ENCODE measurements at regions not wholly inside any gene's neighbourhood (a gene's known extent, or its start where the extent isn't known, plus 50 kb on each side); places are given as distances from the start of the nearest gene placed in this dataset.

DNA sequence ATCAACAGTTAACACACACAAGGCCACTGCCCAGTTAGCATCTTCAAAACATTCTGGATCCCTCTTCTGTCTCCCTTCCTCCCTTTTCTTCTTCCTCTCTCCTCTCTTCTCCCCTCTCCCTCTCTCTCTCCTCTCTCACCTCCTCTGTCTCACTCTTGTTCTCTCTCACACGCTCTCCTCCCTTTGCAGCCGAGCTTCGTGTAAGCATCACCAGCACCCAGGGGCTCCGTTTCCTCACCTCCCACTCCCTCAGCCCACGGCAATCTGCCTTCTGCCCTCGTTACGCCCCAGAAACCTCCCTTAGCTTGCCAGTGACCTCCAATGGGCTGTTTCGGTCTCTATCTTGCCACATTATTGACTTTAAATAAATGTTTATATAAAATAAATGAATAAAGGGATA, 147.4 kb downstream of the TEX36 start (continued):
- no peak for TF ChIP-seq ZSCAN20 (CRISPR knock-in tag; IDR thresholded peaks at IDR 0.05)
- TF ChIP-seq EHMT2 (IDR thresholded peaks at IDR 0.05; ENCODE audit: low read depth): no peak
- no peak for TF ChIP-seq FOSL2 (IDR thresholded peaks at IDR 0.05)
- no peak for TF ChIP-seq FOSL2 (CRISPR knock-in tag; IDR thresholded peaks at IDR 0.05)
- TF ChIP-seq HOXA7 (CRISPR knock-in tag; IDR thresholded peaks at IDR 0.05): no peak
- TF ChIP-seq FOXS1 (CRISPR knock-in tag; IDR thresholded peaks at IDR 0.05): no peak
- TF ChIP-seq CHD4 (IDR thresholded peaks at IDR 0.05; ENCODE audit: borderline replicate concordance): no peak

DNA sequence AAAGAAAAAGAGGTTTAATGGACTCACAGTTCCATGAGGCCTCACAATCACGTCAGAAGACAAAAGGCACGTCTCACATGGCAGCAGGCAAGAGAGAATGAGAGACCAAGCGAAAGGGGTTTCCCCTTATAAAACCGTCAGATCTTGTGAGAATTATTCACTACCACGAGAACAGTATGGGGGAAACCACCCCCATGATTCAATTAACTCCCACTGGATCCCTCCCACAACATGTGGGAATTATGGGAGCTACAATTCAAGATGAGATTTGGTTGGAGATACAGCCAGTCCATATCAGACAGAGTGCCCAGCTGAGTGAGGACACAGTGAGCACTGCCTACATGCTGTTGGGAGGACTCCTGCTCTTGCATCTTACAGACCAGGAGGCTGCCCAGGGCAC, 148.4 kb downstream of the TEX36 start:
- DNase-seq (ENCODE audit: low read depth in 1 of 2, low spot score in 1 of 2): no peak
- Histone ChIP-seq H3K9me3 (no peaks in the 10 kb centered on the region), H3K4me2 (no peak overlapping the region), H3K4me1 (no peaks in the 10 kb centered on the region), H3K4me3 (no peak overlapping the region), H3K27ac (no peak overlapping the region)
- FAIRE-seq: no peak
- ChIA-PET CTCF (interaction anchor here (1.6 kb wide), 1 partner anchor 10 kb away, joined by 4 read pairs; no protein-coding TSS in a partner anchor), POLR2A (no interaction called here)
- ATAC-seq: no peak
- WGBS (ENCODE audit: missing lambda C conversion rate): 30% methylated on average over 5 of the region's 5 CpGs
- TF ChIP-seq, protein P1, sequence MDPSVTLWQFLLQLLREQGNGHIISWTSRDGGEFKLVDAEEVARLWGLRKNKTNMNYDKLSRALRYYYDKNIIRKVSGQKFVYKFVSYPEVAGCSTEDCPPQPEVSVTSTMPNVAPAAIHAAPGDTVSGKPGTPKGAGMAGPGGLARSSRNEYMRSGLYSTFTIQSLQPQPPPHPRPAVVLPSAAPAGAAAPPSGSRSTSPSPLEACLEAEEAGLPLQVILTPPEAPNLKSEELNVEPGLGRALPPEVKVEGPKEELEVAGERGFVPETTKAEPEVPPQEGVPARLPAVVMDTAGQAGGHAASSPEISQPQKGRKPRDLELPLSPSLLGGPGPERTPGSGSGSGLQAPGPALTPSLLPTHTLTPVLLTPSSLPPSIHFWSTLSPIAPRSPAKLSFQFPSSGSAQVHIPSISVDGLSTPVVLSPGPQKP (IDR thresholded peaks at IDR 0.05; ENCODE audit: low read depth, low read length): no peak
- TF ChIP-seq, protein P2, sequence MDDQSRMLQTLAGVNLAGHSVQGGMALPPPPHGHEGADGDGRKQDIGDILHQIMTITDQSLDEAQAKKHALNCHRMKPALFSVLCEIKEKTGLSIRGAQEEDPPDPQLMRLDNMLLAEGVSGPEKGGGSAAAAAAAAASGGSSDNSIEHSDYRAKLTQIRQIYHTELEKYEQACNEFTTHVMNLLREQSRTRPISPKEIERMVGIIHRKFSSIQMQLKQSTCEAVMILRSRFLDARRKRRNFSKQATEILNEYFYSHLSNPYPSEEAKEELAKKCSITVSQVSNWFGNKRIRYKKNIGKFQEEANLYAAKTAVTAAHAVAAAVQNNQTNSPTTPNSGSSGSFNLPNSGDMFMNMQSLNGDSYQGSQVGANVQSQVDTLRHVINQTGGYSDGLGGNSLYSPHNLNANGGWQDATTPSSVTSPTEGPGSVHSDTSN (IDR thresholded peaks at IDR 0.05): no peak

DNA sequence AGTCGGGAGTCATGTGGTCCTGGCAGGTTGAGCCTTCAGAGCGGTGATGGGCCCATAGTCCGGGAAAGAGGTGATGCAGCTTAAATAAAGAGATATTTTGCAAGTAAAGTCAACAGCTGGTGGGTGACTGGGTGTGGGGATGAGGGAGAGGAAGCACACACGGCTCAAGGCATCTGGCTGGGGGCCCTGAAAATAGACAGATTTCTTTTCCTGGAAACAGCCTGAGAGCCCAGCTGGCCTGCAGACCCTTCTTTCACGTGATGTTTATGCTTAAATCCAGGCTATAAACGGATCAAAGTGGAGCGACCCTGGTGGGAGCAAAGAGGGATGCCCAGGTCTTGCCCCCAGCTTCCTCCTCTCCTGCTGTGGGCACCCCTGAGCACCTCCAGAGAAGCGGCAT, 149.1 kb downstream of the TEX36 start:
- POLR2A ChIA-PET: no interaction called here
- no peaks in the 10 kb centered on the region for H3K9me3 ChIP-seq
- no peak for DNase-seq (ENCODE audit: low read depth in 1 of 2, low spot score in 1 of 2)
- TF ChIP-seq MYC (IDR thresholded peaks at IDR 0.05; ENCODE audit: borderline replicate concordance, low read length) (no peak), SMC3 (IDR thresholded peaks at IDR 0.05) (no peak), POLR2AphosphoS2 (conservative IDR thresholded peaks at IDR 0.05; ENCODE audit: low read length) (no peak), ESRRA (IDR thresholded peaks at IDR 0.05; ENCODE audit: borderline replicate concordance, low read length) (no peak), EP300 (IDR thresholded peaks at IDR 0.05) (no peak), NFE2L2 (conservative IDR thresholded peaks at IDR 0.05; ENCODE audit: low read length) (no peak), CEBPB (IDR thresholded peaks at IDR 0.05) (no peak), RNF2 (IDR thresholded peaks at IDR 0.05; ENCODE audit: borderline replicate concordance, low read depth) (no peak), JUNB (IDR thresholded peaks at IDR 0.05) (no peak), ZSCAN20 (CRISPR knock-in tag; IDR thresholded peaks at IDR 0.05) (no peak), RCOR1 (IDR thresholded peaks at IDR 0.05; ENCODE audit: low read depth, low read length) (no peak), MAZ (IDR thresholded peaks at IDR 0.05; ENCODE audit: borderline replicate concordance, low read depth, low read length) (no peak), NPAS2 (CRISPR knock-in tag; IDR thresholded peaks at IDR 0.05; ENCODE audit: borderline replicate concordance) (no peak), BHLHE40 (IDR thresholded peaks at IDR 0.05; ENCODE audit: low read depth, low read length) (no peak), TFCP2L1 (CRISPR knock-in tag; IDR thresholded peaks at IDR 0.05) (no peak)
- TF ChIP-seq, protein P2 (IDR thresholded peaks at IDR 0.05): no peak
- TF ChIP-seq, protein P3, sequence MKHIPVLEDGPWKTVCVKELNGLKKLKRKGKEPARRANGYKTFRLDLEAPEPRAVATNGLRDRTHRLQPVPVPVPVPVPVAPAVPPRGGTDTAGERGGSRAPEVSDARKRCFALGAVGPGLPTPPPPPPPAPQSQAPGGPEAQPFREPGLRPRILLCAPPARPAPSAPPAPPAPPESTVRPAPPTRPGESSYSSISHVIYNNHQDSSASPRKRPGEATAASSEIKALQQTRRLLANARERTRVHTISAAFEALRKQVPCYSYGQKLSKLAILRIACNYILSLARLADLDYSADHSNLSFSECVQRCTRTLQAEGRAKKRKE (CRISPR knock-in tag; IDR thresholded peaks at IDR 0.05; ENCODE audit: low read depth): no peak
- TF ChIP-seq, protein P4, sequence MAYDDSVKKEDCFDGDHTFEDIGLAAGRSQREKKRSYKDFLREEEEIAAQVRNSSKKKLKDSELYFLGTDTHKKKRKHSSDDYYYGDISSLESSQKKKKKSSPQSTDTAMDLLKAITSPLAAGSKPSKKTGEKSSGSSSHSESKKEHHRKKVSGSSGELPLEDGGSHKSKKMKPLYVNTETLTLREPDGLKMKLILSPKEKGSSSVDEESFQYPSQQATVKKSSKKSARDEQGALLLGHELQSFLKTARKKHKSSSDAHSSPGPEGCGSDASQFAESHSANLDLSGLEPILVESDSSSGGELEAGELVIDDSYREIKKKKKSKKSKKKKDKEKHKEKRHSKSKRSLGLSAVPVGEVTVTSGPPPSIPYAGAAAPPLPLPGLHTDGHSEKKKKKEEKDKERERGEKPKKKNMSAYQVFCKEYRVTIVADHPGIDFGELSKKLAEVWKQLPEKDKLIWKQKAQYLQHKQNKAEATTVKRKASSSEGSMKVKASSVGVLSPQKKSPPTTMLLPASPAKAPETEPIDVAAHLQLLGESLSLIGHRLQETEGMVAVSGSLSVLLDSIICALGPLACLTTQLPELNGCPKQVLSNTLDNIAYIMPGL (CRISPR knock-in tag; IDR thresholded peaks at IDR 0.05; ENCODE audit: borderline replicate concordance): no peak
- TF ChIP-seq, protein P5, sequence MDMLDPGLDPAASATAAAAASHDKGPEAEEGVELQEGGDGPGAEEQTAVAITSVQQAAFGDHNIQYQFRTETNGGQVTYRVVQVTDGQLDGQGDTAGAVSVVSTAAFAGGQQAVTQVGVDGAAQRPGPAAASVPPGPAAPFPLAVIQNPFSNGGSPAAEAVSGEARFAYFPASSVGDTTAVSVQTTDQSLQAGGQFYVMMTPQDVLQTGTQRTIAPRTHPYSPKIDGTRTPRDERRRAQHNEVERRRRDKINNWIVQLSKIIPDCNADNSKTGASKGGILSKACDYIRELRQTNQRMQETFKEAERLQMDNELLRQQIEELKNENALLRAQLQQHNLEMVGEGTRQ (IDR thresholded peaks at IDR 0.05): no peak
- WGBS (ENCODE audit: missing lambda C conversion rate): 18% methylated on average over 6 of the region's 8 CpGs
- no peak overlapping the region for H3K4me2 ChIP-seq
- ATAC-seq: no peak
- no peaks in the 10 kb centered on the region for H3K4me1 ChIP-seq
- CTCF ChIA-PET: no interaction called here
- no peak overlapping the region for H3K27ac ChIP-seq
- H3K4me3 ChIP-seq: no peak overlapping the region
- FAIRE-seq: no peak

Measured in A549 (cell line).